SH-SY5Y (cell line): ENCODE measurements at regions not wholly inside any gene's neighbourhood (a gene's known extent, or its start where the extent isn't known, plus 50 kb on each side); places are given as distances from the start of the nearest gene placed in this dataset.

Experiments used
- GATA2 ChIP-seq: IDR thresholded peaks from 2 replicates; pipeline ENCODE4 v1.6.1; 2011; ENCODE audit warnings: mild to moderate bottlenecking, low read depth, low read length
- GATA3 ChIP-seq: IDR thresholded peaks from 2 replicates; pipeline ENCODE4 v1.6.1; 2011; ENCODE audit warnings: low read depth, mild to moderate bottlenecking, low read length, moderate library complexity

DNA sequence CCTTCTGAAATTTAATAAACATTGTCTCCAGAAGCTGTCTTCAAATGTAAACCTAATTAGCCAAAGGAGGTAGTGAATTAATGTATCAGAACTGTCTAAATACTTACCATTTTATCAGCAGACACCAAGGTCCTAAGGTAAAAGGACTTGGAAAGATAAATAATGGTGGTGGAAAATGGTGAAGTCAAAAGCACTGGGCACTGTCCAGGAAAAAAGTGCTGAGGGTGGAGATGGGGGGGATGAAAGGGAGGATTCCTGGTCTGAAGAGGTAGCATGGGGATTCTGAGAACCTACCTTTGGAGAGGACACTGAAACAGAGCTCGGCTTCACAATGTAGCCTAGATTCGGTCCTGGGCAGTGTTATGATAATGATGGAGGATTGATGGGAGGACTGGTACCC, 149.0 kb upstream of the DPH6 start:
- no peak for TF ChIP-seq GATA3
- TF ChIP-seq GATA2 = no peak

GRCh38 chr15:35696767-35697231, 150.8 kb upstream of the DPH6 start:
- TF ChIP-seq GATA3 = no peak
- no peak for TF ChIP-seq GATA2

- TF ChIP-seq GATA2 (no peak), GATA3 (no peak)
Measured at GRCh38 chr15:35697549-35698299, 151.8 kb upstream of the DPH6 start.

GRCh38 chr15:35698331-35698730, 152.4 kb upstream of the DPH6 start:
- TF ChIP-seq GATA3 (no peak), GATA2 (no peak)

GRCh38 chr15:35698966-35699575, 153.1 kb upstream of the DPH6 start:
- TF ChIP-seq GATA3 = no peak
- TF ChIP-seq GATA2 = no peak

DNA sequence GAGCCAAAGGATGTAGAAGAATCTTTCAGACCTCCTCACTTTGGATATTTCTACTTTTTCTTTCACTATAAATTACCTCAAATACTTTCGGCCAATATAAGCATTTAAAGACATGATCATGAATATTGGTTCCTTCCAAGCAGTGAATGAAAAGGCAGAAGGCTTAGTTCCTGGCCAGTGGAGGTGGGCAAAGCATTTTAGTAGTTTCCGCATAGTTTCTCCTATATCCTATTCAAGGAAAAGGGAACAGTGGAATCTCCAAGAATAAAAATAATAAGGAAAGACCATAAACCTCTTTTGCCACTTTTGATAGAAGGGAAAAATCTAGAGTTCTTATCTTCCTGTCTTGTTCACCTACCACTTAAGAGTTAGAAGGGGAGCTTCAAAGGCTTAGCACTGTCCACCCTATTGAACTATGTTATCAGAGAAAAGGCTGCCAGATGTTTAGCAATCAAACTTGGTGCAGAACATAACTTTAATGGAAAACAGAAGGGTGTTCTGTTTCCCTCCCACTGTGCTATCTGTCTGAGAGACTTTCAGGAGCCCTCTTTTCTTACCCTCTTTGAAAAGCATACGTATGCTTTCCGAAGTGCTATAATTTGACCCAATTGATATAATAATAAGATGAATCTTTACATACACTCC, 155.6 kb upstream of the DPH6 start:
- TF ChIP-seq GATA2 (no peak), GATA3 (no peak)

- no peak for TF ChIP-seq GATA3
- TF ChIP-seq GATA2 = no peak
Measured at GRCh38 chr15:35702946-35703495, 157.1 kb upstream of the DPH6 start.

DNA sequence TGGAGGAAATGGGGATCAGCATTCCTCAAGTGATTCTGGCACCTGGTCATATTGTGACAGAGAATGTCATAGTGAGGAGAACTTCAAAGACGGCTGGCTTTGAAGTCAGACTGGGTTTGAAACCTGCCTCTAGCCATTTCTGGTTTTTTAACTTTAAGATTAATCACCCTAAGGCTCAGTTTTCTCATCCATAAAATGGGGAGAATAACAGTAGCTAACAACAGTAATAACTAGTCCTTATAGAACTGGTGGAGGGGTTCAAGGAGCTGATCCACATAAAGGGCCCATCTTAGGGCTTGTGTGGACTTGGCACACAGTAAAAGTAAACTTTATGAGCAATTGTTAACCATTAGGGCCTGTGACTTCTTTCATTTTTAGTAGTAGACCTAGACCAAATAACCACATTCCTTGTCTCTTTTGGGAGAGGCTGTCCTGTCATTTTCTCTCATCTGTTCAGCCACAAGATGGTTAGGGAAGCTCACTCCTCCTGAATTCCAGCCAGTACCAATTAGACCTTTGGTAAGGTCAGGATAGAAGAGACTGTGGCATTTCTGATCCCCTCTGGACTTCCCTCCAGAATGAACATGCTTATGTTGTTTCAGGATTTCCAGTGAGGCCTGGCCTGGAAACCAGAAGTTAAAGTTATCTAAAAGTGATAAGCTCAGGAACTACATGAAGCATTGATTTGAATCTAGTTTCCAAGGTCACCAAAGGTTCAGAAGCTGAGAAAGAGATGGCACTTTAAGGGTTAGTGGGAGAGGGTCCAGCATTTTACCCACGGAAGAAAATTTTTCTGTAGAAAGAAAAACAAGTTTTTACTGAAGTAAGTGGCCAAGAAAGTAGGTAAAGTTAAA, 159.3 kb upstream of the DPH6 start:
- TF ChIP-seq GATA2 (no peak), GATA3 (no peak)

- no peak for TF ChIP-seq GATA3
- TF ChIP-seq GATA2 = no peak
Measured at GRCh38 chr15:35705884-35706585, 160.1 kb upstream of the DPH6 start.

GRCh38 chr15:35712956-35713355, 167.0 kb upstream of the DPH6 start:
- no peak for TF ChIP-seq GATA2

DNA sequence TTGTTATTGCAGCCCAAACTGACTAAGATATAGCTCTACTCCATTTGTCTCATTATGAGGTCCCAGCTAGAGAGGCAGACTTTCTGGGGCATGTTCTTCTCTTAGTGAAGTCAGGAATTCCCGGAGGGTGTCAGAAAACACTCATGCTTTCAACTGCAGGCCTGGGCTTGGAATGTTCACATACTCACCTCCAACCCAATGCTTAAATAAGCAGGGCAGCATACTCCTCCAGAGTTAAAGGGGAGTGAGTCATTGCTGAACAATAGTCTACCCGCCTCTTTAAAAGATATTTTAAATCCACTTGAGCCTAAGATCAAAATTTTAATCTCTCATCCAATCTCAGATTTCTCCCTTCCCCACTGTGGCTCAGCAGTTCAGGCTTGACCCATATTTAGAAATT, 167.8 kb upstream of the DPH6 start:
- TF ChIP-seq GATA2 = no peak
- no peak for TF ChIP-seq GATA3

DNA sequence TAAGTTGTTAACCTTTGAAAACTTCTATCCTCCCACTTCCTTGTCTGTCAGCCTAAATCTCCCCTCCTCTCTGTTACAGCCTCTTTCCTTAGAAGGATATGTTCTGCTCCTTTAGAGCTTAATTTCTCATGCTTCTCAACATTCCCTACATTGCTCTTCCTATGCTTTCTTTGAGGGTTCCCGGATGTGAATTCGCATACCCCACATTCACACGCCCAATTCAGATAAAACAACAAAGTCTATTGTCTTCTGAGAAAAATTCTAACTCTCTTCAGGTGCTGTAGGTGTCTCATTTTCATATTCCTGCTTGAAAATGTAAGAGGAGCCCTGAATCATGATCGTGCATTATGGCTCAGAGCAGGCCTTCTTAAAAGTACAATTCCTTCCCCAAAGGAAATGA, 171.8 kb upstream of the DPH6 start:
- TF ChIP-seq GATA2 (no peak), GATA3 (no peak)

- TF ChIP-seq GATA3 (no peak), GATA2 (no peak)
Measured at GRCh38 chr15:35720019-35720418, 174.1 kb upstream of the DPH6 start.

DNA sequence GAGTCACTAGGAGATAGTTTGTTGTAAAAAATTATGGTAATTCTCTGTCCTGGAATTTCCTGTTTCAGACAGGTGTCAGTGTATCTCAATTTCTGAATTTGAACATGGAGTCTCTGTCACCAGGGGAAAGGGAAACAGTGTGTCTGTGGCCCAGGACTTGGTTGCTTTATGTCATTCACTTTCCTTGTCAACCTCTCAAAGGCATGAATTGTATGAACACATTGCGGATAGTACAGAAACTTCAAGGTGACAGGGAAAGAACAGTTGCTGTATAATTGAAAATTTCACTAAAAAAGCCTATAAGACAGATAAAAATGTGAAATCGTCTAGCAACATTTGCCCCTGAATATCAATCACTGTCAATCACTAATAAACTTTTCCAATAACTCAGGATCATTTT, 175.0 kb upstream of the DPH6 start:
- TF ChIP-seq GATA2 = no peak
- no peak for TF ChIP-seq GATA3
